ENCODE measurements at regions not wholly inside any gene's neighbourhood (a gene's known extent, or its start where the extent isn't known, plus 50 kb on each side); places are given as distances from the start of the nearest gene placed in this dataset.

DNA sequence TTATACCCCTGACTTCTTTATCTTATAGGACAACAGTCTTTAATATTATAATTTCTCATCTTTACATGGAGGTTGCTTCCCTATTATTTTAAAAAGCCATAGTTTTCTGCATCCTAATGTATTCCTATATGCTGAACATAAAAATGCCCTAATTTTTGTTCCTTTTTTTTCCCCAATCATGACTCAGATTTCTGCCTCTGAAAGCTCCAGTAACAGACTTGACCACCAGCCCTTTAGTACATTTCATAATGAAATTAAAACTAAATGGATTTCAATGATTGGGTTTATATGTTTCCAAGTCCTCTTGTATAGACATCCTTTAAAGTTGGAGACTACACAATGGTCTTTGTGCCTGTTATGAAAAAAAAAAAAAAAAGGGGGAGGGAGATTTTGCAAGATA, 712.5 kb downstream of the DIAPH3 start:
- DNase-seq: no peak
- H3K9me3 ChIP-seq: no peaks in the 10 kb centered on the region
- TF ChIP-seq, protein P1, sequence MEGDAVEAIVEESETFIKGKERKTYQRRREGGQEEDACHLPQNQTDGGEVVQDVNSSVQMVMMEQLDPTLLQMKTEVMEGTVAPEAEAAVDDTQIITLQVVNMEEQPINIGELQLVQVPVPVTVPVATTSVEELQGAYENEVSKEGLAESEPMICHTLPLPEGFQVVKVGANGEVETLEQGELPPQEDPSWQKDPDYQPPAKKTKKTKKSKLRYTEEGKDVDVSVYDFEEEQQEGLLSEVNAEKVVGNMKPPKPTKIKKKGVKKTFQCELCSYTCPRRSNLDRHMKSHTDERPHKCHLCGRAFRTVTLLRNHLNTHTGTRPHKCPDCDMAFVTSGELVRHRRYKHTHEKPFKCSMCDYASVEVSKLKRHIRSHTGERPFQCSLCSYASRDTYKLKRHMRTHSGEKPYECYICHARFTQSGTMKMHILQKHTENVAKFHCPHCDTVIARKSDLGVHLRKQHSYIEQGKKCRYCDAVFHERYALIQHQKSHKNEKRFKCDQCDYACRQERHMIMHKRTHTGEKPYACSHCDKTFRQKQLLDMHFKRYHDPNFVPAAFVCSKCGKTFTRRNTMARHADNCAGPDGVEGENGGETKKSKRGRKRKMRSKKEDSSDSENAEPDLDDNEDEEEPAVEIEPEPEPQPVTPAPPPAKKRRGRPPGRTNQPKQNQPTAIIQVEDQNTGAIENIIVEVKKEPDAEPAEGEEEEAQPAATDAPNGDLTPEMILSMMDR (IDR thresholded peaks at IDR 0.05; ENCODE audit: low read depth, low read length): no peak
- H3K4me3 ChIP-seq (ENCODE audit: low read depth, low read length): no peak overlapping the region
- H3K4me1 ChIP-seq: peaks cover 39% of the 10 kb centered on the region
- H3K36me3 ChIP-seq: no peaks in the 10 kb centered on the region
- H3K27me3 ChIP-seq: no peaks in the 10 kb centered on the region

GRCh38 chr13:59452189-59452890, 711.4 kb downstream of the DIAPH3 start:
- H3K4me1 ChIP-seq: peaks cover 30% of the 10 kb centered on the region
- H3K4me3 ChIP-seq (ENCODE audit: low read depth, low read length): no peak overlapping the region
- no peaks in the 10 kb centered on the region for H3K9me3 ChIP-seq
- TF ChIP-seq, protein P1 (IDR thresholded peaks at IDR 0.05; ENCODE audit: low read depth, low read length): no peak
- no peaks in the 10 kb centered on the region for H3K36me3 ChIP-seq
- H3K27me3 ChIP-seq: no peaks in the 10 kb centered on the region
- no peak for DNase-seq

DNA sequence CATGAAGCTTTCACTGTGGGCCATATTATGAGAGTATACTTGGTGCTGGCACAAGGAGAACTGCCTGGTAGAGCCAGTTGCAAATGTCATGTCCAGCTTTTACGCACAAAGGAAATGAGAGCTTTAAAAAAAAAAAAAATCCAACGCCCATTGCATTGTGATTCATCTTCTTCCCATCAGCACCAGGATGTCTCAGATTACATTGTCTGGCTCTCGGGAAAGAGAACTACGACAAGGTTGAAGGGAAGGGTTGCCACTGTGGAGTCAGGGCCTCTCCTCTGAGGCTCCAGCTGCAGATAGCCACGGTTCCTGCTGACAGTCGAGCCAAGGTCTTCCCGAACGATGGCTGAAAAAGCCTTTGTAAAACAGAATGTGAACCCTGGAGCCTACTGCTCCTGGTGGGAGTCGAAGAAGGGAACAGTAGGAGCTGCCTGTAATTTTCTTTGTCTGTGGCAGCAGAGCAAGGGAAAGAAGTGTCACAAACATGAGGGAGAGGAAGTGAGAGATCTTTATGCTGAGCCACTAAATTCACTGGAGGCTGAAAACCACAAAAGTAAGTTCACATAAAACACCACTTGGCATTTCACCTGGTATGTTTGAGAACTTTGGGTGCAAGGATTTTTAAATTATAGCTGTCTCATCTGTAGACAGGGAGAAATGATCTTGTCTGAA, 704.7 kb downstream of the DIAPH3 start:
- no peaks in the 10 kb centered on the region for H3K9me3 ChIP-seq
- TF ChIP-seq, protein P1 (IDR thresholded peaks at IDR 0.05; ENCODE audit: low read depth, low read length): no peak
- H3K36me3 ChIP-seq: no peaks in the 10 kb centered on the region
- H3K4me3 ChIP-seq (ENCODE audit: low read depth, low read length): no peak overlapping the region
- H3K27me3 ChIP-seq: no peaks in the 10 kb centered on the region
- DNase-seq: no peak
- peaks cover 14% of the 10 kb centered on the region for H3K4me1 ChIP-seq

- no peaks in the 10 kb centered on the region for H3K9me3 ChIP-seq
- TF ChIP-seq, protein P1 (IDR thresholded peaks at IDR 0.05; ENCODE audit: low read depth, low read length): no peak
- no peak overlapping the region for H3K4me3 ChIP-seq (ENCODE audit: low read depth, low read length)
- no peaks in the 10 kb centered on the region for H3K27me3 ChIP-seq
- H3K4me1 ChIP-seq: peaks cover 14% of the 10 kb centered on the region
- DNase-seq: no peak
- no peaks in the 10 kb centered on the region for H3K36me3 ChIP-seq
These were observed 703.8 kb downstream of the DIAPH3 start for GRCh38 chr13:59459972-59460371.

DNA sequence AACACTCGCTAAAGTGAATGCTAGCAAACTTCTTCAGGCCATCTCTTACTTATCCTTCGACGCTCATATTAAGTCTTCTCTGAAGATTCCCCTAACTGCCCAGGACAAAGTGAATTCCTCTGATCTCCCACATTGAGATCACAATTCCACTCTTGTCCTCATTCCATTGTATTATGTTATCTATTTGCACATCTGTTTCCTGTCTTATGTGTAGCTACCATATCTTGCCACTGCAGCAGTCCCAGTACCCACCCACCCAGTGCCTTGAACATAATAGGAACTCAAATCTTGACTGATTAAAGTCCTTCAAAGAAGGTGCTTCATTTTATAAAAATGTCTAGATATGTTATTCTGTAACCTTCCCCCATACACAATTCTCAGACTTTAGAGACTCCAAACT, 702.3 kb downstream of the DIAPH3 start:
- no peak for DNase-seq
- H3K4me3 ChIP-seq (ENCODE audit: low read depth, low read length): no peak overlapping the region

More for the DNA sequence above, 702.3 kb downstream of the DIAPH3 start:
- Histone ChIP-seq H3K4me1 (peaks cover 14% of the 10 kb centered on the region), H3K9me3 (no peaks in the 10 kb centered on the region), H3K36me3 (no peaks in the 10 kb centered on the region), H3K27me3 (no peaks in the 10 kb centered on the region)
- TF ChIP-seq, protein P1 (IDR thresholded peaks at IDR 0.05; ENCODE audit: low read depth, low read length): no peak

All from BE2C (cell line).